Cortex of kidney (tissue), 1 donor: ENCODE measurements at regions not wholly inside any gene's neighbourhood (a gene's known extent, or its start where the extent isn't known, plus 50 kb on each side); places are given as distances from the start of the nearest gene placed in this dataset.

Source experiments
- DNase-seq: peaks from one replicate; lab custom pipeline; 2025; lab: John Stamatoyannopoulos, UW

DNA sequence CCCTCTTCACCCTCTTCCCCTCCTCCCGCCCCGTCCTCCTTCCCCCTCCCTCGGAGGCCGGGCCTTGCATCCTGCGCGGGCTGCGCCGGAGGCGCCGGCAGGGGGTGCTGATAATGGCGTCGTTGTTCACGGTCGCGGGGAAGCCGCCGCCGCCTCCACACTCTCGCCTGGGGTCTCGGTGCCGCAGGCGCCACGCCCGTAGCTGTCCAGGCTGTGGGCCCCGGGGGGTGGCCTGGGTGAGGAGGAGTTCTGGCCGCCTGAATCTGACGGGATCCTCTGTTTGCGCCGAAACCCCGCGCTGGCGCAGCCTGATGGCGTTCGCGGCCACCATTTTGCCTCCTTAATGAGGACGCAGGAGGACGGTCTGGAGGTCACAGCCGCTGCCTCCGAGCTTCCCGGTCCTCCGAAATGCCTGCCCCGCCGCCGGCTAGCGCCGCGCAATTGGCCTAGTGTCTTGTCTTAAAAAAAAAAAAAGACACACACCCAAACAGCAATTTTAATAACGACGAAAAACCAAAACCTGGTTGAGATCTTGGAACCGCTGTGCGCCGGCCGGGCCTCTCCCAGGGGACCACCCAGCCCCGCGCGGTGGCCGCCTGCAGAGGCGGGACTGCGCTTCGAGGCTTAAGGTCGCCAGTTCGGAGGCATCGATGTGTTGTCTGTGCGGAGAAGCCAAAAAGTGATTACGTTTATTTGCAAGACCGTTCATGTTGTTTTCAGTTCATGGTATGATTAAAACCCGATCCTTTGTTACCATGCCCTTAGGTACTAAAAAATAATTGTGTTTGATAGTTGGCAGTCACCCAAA, 106.6 kb upstream of the HNRNPU start:
- peak; percentile 43 for DNase-seq

GRCh38 chr1:244970236-244970743, 105.9 kb upstream of the HNRNPU start:
- DNase-seq, result no peak

GRCh38 chr1:244969355-244970235, 105.3 kb upstream of the HNRNPU start:
- no peak for DNase-seq

GRCh38 chr1:244968881-244969280, 104.5 kb upstream of the HNRNPU start:
- no peak for DNase-seq

DNA sequence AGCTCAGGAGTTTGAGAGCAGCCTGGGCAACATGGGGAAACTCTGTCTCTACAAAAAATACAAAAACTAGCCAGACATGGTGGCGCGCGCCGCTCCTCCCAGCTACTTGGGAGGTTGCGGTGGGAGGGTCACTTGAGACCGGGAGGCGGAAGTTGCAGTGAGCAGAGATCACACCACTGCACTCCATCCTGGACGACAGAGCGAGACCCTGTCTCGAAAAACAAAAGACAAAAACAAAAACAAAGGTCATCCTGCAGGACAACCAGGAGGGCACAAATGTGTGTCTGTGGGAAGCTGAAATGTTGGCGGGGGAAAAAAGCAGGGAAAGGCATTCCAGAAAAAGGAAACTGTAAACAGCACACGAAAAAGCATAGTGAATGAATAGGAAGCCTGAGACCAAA, 104.1 kb upstream of the HNRNPU start:
- no peak for DNase-seq

- DNase-seq, result no peak
Observed at GRCh38 chr1:244967159-244967558, 102.8 kb upstream of the HNRNPU start.

- DNase-seq, result no peak
Observed at GRCh38 chr1:244965185-244966030, 101.1 kb upstream of the HNRNPU start.

- DNase-seq, result no peak
Observed at GRCh38 chr1:244964112-244964971, 100.0 kb upstream of the HNRNPU start.

DNA sequence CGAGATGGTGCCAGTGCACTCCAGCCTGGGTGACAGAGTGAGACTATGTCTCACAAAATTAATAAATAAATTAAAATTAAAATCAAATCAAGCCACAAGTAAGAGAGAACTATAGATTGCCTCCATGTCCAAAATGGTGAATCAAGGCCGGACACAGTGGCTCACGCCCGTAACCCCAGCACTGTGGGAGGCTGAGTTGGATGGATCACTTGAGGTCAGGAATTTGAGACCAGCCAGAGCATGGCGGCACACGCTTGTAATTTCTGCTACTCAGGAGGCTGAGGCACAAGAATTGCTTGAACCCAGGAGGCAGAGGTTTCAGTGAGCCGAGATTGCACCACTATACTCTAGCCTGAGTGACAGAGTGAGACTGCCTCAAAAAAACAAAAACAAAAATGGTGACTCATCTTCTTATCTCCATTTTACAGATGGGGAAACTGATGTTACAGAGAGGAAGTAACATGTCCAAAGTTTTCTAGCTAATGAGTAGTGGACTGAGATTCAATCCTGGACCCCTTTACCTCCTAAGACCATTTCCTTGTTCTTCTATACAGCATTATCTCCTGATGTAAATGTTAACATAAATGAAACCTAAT, 99.0 kb upstream of the HNRNPU start:
- no peak for DNase-seq

- DNase-seq, result no peak
Observed at GRCh38 chr1:244962130-244962529, 97.8 kb upstream of the HNRNPU start.

DNA sequence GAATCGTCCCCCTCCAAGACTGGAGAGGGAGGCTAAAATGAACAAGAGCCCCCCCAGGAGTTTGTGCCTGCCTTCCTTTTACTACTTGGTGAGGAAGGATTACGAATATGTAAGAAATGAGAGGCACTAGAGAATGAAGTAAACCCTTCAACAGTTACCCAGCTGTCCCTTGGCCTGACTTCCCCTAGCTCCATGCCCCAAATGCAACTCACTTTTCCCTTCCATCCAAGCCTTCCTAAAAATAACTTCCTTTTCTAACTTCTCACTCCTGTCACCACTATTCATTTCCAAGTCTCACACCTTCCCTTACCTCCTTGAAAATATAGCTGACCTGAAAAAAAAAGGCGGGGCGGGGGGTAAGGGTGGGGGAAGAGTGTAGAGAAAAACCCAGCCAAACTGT, 96.6 kb upstream of the HNRNPU start:
- no peak for DNase-seq

DNA sequence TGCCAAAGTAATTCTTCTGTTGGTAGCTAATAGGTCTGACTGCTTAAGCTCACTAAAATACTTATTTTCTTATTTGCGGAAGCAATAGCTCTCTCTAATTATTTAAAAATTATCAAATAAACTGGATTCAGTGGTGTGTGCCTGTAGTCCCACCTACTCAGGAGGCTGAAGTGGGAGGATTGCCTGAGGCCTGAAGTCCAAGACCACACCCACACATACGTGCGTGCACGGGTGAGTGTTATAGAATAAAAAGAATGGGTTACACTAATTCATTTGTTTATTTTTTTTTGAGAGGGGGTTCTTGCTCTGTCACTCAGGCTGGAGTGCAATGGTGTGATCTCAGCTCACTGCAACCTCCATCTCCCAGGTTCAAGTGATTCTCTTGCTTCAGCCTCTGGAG, 94.2 kb upstream of the HNRNPU start:
- no peak for DNase-seq

- DNase-seq, result no peak
Observed at GRCh38 chr1:244957525-244957924, 93.2 kb upstream of the HNRNPU start.

DNA sequence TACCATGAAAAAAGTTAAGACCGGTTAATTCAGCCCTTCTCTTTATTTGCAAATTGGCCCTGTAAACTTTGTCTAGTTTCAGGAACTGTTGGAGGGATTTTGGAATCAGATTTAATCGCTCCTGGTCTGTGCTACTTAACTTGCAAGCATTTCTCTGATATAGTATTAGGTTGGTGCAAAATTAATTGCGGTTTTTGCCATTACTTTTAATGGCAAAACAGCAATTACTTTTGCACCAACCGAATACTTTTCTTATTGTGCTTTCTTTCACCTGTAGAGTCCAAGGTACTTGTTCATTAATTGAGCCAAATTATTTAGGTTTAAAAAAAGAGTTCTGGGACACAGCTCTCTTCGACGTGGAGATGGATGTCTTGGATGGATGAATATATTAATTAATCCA, 92.8 kb upstream of the HNRNPU start:
- no peak for DNase-seq

DNA sequence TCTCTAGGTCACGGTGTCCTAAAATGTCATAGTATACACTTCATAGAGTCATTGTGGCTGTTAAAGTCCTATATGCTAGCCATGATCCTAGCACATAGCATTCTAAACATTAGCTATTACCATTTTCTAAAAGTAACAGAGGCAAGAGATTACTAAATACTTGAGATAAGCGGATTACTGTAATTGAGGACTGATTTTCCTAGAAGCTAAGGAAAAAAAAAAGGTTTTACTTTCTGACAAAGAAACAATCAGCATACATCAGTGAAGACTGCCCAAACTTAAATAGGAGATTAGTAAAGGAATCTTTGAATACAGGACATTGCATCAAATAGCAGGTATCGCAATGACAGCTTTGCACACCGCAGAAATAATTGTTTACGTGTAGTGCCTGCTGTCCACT, 91.3 kb upstream of the HNRNPU start:
- no peak for DNase-seq

DNA sequence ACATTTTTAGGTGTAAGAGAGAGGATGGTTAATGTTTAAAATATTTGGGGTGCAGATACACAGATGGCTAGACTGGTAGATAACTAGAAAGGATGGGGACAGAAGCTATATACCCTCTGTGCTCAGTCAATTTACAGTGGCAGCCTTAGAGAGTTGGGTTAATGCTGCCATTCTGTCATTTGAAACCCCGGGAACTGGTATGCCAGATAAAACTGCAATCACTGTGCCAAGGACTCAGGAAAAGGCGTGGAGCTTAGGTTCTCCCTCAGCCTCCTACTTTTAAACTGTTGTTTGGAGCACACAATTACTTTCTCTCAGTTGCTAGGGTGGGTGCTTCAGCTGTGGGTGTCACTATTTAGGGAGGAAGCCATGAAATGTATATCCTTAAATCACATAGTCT, 90.0 kb upstream of the HNRNPU start:
- DNase-seq, result no peak

DNA sequence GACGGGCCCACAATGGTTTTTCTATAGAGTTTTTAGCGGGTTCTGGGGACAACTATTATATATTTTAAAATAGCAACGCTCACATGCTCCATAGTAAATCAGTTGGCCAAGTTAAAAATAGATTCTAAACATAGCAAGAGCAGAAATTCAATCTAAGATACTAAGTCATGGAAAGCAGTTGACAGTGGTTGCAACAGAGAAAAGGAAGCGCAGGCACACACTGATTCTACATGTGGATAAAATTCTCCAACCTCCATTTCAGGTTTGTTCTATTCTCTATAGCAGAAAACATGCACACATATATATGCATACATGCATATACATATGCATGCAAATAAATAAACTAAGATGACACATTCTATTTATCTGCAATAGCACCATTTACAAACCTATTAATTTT, 89.6 kb upstream of the HNRNPU start:
- no peak for DNase-seq

- DNase-seq, result no peak
Observed at GRCh38 chr1:244952940-244953339, 88.6 kb upstream of the HNRNPU start.

GRCh38 chr1:244952280-244952933, 88.1 kb upstream of the HNRNPU start:
- DNase-seq, result no peak

GRCh38 chr1:244948416-244948815, 84.1 kb upstream of the HNRNPU start:
- no peak for DNase-seq
